ENCODE measurements at regions not wholly inside any gene's neighbourhood (a gene's known extent, or its start where the extent isn't known, plus 50 kb on each side); places are given as distances from the start of the nearest gene placed in this dataset.

- Histone ChIP-seq H2BK120ac (replicated peaks; ENCODE audit: low read depth, low read length) (no peak overlapping the region), H2BK5ac (ENCODE audit: low read depth, low read length) (no peak overlapping the region), H3K4ac (replicated peaks; ENCODE audit: insufficient read length, low read depth, low read length) (no peak overlapping the region), H2BK15ac (ENCODE audit: low read length) (no peak overlapping the region), H2BK12ac (ENCODE audit: low read depth, low read length) (no peak overlapping the region), H3K56ac (replicated peaks; ENCODE audit: insufficient read length, low read depth, low read length) (no peak overlapping the region), H3K79me2 (ENCODE audit: control insufficient read depth in 1 of 2, insufficient read depth in 2 of 2, low read length in 2 of 2) (no peaks in the 10 kb centered on the region), H3K36me3 (ENCODE audit: control insufficient read depth in 2 of 4, insufficient read depth in 4 of 4, low read length in 3 of 4) (no peaks in the 10 kb centered on the region), H3K9me3 (ENCODE audit: insufficient read depth in 2 of 2, low read depth in 1 of 2, low read length in 1 of 2) (no peaks in the 10 kb centered on the region), H2BK20ac (ENCODE audit: low read length) (no peak overlapping the region), H3K18ac (ENCODE audit: extremely low read depth, low read length) (no peak overlapping the region), H4K5ac (ENCODE audit: insufficient read length, low read depth, low read length) (no peak overlapping the region), H3K4me2 (ENCODE audit: insufficient read depth in 1 of 2, low read depth in 2 of 2, low read length in 2 of 2) (no peak overlapping the region), H4K8ac (ENCODE audit: extremely low read depth, insufficient read depth, low read length) (no peak overlapping the region), H3K79me1 (ENCODE audit: low read depth, low read length) (no peaks in the 10 kb centered on the region), H3K27me3 (replicated peaks in 1 of 4; ENCODE audit: control insufficient read depth in 3 of 4, extremely low read depth in 1 of 4, insufficient read depth in 3 of 4, low read length in 3 of 4) (peaks cover 0 to 2% (median 0%) of the 10 kb centered on the region in 4 experiments; a peak in 1 of 7 replicates), H3K27ac (ENCODE audit: low read depth, low read length) (no peak overlapping the region), H3K23ac (ENCODE audit: insufficient read length) (no peak overlapping the region), H3K23me2 (ENCODE audit: low read depth, low read length) (no peaks in the 10 kb centered on the region), H3K9ac (replicated peaks in 1 of 4; ENCODE audit: extremely low read depth in 1 of 4, low read depth in 3 of 4, low read length in 3 of 4) (no peak overlapping the region), H3K14ac (ENCODE audit: insufficient read length) (no peak overlapping the region), H4K20me1 (replicated peaks in 1 of 2; ENCODE audit: control insufficient read depth in 1 of 2, insufficient read depth in 2 of 2, low read length in 2 of 2) (no peaks in the 10 kb centered on the region), H4K91ac (replicated peaks; ENCODE audit: insufficient read length, low read length) (no peak overlapping the region), H3K4me3 (ENCODE audit: extremely low read depth in 1 of 4, insufficient read depth in 2 of 4, low read depth in 3 of 4, low read length in 4 of 4) (no peak overlapping the region), H2AFZ (ENCODE audit: low read length) (no peak overlapping the region), H2AK5ac (ENCODE audit: low read depth, low read length) (no peak overlapping the region), H3K4me1 (replicated peaks in 1 of 4; ENCODE audit: control insufficient read depth in 3 of 4, insufficient read depth in 4 of 4, low read length in 3 of 4) (no peaks in the 10 kb centered on the region)
- WGBS, 2 experiments (ENCODE audit: extremely low coverage in 1 of 2, insufficient coverage in 1 of 2, insufficient read length in 1 of 2, insufficient replicate concordance in 2 of 2, low coverage in 1 of 2, low lambda C conversion rate in 2 of 2, missing lambda C conversion rate in 1 of 2), result 91% methylated on average over 9 of the region's 9 CpGs; no CpG with 5 or more reads in 1 of the 2 experiments
- DNase-seq (ENCODE audit: low read depth in 1 of 2, low spot score in 2 of 2) (no peak), FAIRE-seq (no peak)
- POLR2A ChIA-PET (ENCODE audit: partially characterized antibody), result no interaction called here
- CTCF ChIA-PET (ENCODE audit: partially characterized antibody), result interaction anchor here (0.7 kb wide), 1 partner anchor 18 kb away, joined by 3 read pairs; no protein-coding TSS in a partner anchor
- TF ChIP-seq CEBPB (IDR thresholded peaks at IDR 0.05; ENCODE audit: low read depth, low read length) (no peak), NANOG (IDR thresholded peaks at IDR 0.05; ENCODE audit: insufficient read depth, low read depth, low read length, poor library complexity, severe bottlenecking) (no peak), RXRA (IDR thresholded peaks at IDR 0.05; ENCODE audit: insufficient read depth, low read depth, low read length) (no peak), CHD1 (IDR thresholded peaks at IDR 0.05; ENCODE audit: low read depth, low read length) (no peak), CTCF (IDR thresholded peaks at IDR 0.05; ENCODE audit: control extremely low read depth in 1 of 3, insufficient read depth in 1 of 3, low read depth in 1 of 3, low read length in 3 of 3) (no peak), BRCA1 (IDR thresholded peaks at IDR 0.05; ENCODE audit: low read depth, low read length) (no peak), CBX8 (IDR thresholded peaks at IDR 0.05; ENCODE audit: borderline replicate concordance, low read depth, low read length) (no peak), TEAD4 (IDR thresholded peaks at IDR 0.05; ENCODE audit: low read depth, low read length) (no peak), CHD2 (IDR thresholded peaks at IDR 0.05; ENCODE audit: low read length) (no peak), ASH2L (IDR thresholded peaks at IDR 0.05; ENCODE audit: low read length) (no peak), TAF7 (optimal IDR thresholded peaks at IDR 0.05; ENCODE audit: borderline replicate concordance, low read depth, low read length) (no peak), MAFK (IDR thresholded peaks at IDR 0.05; ENCODE audit: low read depth, low read length) (no peak)
These were observed 59.6 kb upstream of the C1orf87 start for GRCh38 chr1:60133000-60133673.
